ENCODE measurements at regions not wholly inside any gene's neighbourhood (a gene's known extent, or its start where the extent isn't known, plus 50 kb on each side); places are given as distances from the start of the nearest gene placed in this dataset.

- peak overlapping the region; percentile 47 for H3K4me2 ChIP-seq
- H3K27ac ChIP-seq = peak overlapping the region; percentile 90
- no peak for TF ChIP-seq CTCF (conservative IDR thresholded peaks at IDR 0.05; ENCODE audit: low read depth, low read length)
- H2AFZ ChIP-seq (ENCODE audit: low read depth) = peak overlapping the region; percentile 24; the same call in 1 of the 2 replicates
- H4K20me1 ChIP-seq (ENCODE audit: insufficient read depth) = no peaks in the 10 kb centered on the region
- H3K36me3 ChIP-seq (ENCODE audit: insufficient read depth) = no peaks in the 10 kb centered on the region
- H3K79me2 ChIP-seq (ENCODE audit: insufficient read depth, low read depth) = no peaks in the 10 kb centered on the region
- peak overlapping the region; percentile 49 for H3K9ac ChIP-seq
- no peak overlapping the region for H3K4me3 ChIP-seq (IDR thresholded peaks at IDR 0.05; ENCODE audit: insufficient read depth, low read depth, low read length)
- peaks cover 45% of the 10 kb centered on the region for H3K4me1 ChIP-seq (ENCODE audit: low read depth, poor library complexity, severe bottlenecking)
- H3K27me3 ChIP-seq (ENCODE audit: insufficient read depth, low read depth) = no peaks in the 10 kb centered on the region
These were observed 162.0 kb downstream of the C9orf50 start for GRCh38 chr9:129458663-129459546.

- Histone ChIP-seq H3K4me2 (peak overlapping the region; percentile 47), H3K27ac (peak overlapping the region; percentile 90), H3K9ac (peak overlapping the region; percentile 49), H4K20me1 (ENCODE audit: insufficient read depth) (no peaks in the 10 kb centered on the region), H3K36me3 (ENCODE audit: insufficient read depth) (no peaks in the 10 kb centered on the region), H3K27me3 (ENCODE audit: insufficient read depth, low read depth) (no peaks in the 10 kb centered on the region), H3K4me1 (ENCODE audit: low read depth, poor library complexity, severe bottlenecking) (peaks cover 45% of the 10 kb centered on the region), H3K4me3 (IDR thresholded peaks at IDR 0.05; ENCODE audit: insufficient read depth, low read depth, low read length) (no peak overlapping the region), H3K79me2 (ENCODE audit: insufficient read depth, low read depth) (no peaks in the 10 kb centered on the region), H2AFZ (ENCODE audit: low read depth) (peak overlapping the region; percentile 24; the same call in 1 of the 2 replicates)
- no peak for TF ChIP-seq CTCF (conservative IDR thresholded peaks at IDR 0.05; ENCODE audit: low read depth, low read length)
These were observed 162.7 kb downstream of the C9orf50 start for GRCh38 chr9:129458155-129458661.

- no peaks in the 10 kb centered on the region for H3K27me3 ChIP-seq (ENCODE audit: insufficient read depth, low read depth)
These were observed 163.5 kb downstream of the C9orf50 start for GRCh38 chr9:129457325-129457779.

More at GRCh38 chr9:129457325-129457779, 163.5 kb downstream of the C9orf50 start:
- H3K4me1 ChIP-seq (ENCODE audit: low read depth, poor library complexity, severe bottlenecking) = peaks cover 45% of the 10 kb centered on the region
- no peak overlapping the region for H2AFZ ChIP-seq (ENCODE audit: low read depth)
- no peaks in the 10 kb centered on the region for H4K20me1 ChIP-seq (ENCODE audit: insufficient read depth)
- H3K4me3 ChIP-seq (IDR thresholded peaks at IDR 0.05; ENCODE audit: insufficient read depth, low read depth, low read length) = no peak overlapping the region
- no peaks in the 10 kb centered on the region for H3K36me3 ChIP-seq (ENCODE audit: insufficient read depth)
- H3K27ac ChIP-seq = peak overlapping the region; percentile 90
- peak overlapping the region; percentile 47 for H3K4me2 ChIP-seq
- no peak overlapping the region for H3K9ac ChIP-seq
- no peak for TF ChIP-seq CTCF (conservative IDR thresholded peaks at IDR 0.05; ENCODE audit: low read depth, low read length)
- no peaks in the 10 kb centered on the region for H3K79me2 ChIP-seq (ENCODE audit: insufficient read depth, low read depth)
